HG02938 (cell line): ENCODE measurements at regions not wholly inside any gene's neighbourhood (a gene's known extent, or its start where the extent isn't known, plus 50 kb on each side); places are given as distances from the start of the nearest gene placed in this dataset.
A peak's percentile ranks its signal among the peaks of the same experiment; 100 is the strongest.
"Not testable (repeated sequence)": the region's sequence is repeated elsewhere in the genome, so short reads cannot be mapped to it uniquely, and the experiment has no call there.

Source experiments
- ATAC-seq: cut with Tn5 transposase; IDR thresholded peaks from one replicate; pipeline ENCODE4 v1.9.1; 2021; ENCODE audit warnings: mild to moderate bottlenecking, moderate library complexity; ENCODE audit not compliant: unreplicated experiment

DNA sequence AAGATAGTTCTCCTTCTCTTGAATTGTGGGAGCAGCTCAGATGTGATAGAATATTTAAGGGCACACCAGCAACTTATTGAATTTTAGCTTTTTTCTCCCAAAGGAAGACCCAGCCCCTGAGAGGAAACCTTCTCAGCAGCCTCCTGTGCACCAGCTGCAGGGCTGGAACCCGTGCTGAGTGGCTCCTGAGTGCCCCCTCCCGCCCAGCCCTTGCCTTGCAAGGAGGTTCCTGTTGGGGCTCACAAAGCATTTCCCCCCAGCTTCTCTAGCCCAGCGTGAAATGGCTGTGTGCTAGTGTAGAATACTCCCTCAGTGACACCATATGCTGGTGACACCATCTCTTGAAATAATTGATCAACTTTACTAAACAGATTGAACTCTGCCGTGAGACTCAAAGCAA is 1180.1 kb downstream of the TMEM121 start:
- not testable (repeated sequence) for ATAC-seq

DNA sequence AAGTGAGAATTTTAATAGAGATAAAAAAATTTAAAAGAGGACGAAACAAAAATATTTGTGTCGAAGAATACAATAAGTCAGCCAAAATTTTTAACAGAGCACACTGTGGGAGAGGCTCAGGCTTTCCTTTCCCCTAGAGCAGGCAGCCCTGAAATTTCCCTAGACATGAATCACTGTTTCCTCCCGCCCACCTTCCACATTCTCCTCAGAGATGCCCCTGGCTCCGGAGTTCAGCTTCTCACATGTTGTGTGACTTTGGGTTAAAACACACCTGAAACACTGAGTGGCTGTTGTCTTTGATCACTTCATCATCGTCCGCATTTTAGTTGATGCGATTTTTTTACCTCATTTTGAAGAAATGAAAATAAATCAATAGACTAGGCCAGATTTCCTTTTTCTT is 1183.8 kb downstream of the TMEM121 start:
- ATAC-seq, result not testable (repeated sequence)

DNA sequence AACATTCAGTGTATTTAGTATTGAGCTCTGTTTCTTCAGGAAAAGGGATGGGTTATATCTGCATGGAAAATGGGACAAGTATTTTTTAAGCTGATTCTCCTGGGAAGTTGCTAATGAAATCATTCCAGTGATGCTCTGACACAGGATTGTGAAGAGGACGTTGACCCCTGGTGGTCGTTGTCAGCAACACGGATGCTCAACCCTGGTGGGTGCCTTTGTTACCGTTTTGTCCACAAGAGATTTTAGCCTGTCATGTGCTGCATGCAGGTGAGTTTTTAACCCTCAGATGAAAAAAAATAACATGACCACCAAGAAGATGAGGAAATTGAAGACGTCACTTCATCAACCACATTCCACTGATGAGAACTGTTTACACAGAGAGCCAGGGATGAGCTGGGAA is 1186.1 kb downstream of the TMEM121 start:
- not testable (repeated sequence) for ATAC-seq

DNA sequence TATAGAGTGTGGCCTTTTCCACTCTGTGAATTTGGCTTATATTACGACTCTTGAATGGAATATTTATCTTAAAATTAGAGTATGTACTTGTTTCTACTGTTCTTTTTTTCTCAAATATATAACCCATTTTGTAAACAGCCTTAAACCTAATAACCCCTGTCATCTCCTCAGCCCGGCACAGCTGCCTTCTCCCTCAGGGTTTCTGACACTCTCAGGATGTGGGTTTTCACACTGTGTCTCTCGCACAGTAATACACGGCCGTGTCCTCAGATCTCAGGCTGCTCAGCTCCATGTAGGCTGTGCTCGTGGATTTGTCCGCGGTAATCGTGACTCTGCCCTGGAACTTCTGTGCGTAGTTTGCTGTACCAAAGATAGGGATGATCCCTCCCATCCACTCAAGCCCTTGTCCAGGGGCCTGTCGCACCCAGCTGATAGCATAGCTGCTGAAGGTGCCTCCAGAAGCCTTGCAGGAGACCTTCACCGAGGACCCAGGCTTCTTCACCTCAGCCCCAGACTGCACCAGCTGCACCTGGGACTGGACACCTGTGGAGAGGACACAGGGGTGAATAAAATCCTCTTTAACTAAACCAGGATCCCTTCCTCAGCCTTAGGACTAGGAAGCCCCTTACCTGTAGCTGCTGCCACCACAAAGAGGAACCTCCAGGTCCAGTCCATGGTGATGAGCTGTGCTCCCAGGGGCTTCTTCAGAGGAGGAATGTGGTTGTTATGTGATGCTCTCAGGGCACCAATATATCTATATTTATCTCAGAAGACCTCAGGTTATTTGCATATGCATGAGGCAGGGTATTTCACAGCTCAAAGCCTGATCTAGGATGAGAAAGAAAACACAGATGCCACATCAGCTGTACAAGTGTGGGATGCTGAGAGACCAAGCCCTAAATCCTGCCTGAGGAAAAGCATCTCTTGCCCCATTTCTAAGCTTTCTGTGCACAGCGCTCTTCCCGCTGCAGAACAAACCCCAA is 1188.4 kb downstream of the TMEM121 start:
- ATAC-seq, result peak; percentile 70

DNA sequence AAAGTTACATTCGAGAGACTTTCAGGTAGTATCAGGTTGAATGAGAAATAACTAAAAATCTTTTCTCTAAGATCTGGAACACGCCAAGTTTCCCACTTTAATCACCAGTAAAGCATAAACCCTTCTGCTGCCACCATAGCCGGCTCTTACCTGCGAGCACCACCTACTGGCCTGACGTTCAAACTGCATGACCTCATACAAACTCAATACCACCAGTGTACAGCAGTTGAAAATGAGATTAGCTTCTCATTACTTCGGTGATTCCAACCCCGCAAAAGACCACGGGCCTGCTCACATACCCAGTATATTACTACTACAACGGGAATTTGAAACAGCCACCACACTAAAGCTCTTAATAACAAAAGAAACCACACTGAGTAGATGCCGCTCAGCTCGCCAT is 1191.2 kb downstream of the TMEM121 start:
- peak; percentile 56 for ATAC-seq

DNA sequence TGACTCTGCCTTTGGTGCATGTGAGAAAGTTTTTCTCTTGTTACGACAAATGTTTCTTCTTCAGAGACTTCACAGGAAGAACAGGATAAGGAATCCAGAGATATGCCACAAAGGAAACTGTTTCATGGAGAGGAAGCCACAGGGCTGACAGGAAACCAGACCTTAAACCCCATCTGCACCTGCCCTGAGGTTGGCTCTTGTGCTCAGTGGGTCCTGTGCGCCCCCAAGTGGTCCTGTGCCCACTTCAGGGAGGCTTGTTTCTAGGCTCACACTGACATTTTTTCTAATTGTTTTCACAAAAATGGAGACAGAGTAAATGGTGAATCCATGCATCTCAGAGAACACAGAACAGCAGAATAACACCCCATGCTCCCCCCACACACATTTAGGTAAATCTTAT is 1193.5 kb downstream of the TMEM121 start:
- not testable (repeated sequence) for ATAC-seq

DNA sequence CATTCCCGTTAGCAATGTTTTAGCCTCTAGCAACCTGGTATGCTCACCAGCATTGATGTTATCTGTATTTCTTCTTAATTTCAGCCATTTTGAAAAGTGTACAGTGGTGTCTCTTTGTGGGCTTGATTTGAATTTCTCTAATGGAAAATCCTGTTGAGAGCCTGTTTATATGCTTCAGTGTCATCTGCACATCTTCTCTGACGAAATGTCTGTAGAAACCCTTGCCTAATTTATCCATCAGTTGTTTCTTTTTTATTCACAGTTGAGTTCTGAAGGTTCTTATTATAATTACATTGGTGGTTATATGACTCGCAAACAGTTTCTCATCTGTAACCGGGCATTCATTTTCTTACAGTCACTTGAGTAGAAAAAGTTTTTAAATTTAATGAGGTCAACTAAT is 1195.5 kb downstream of the TMEM121 start:
- ATAC-seq, result not testable (repeated sequence)

DNA sequence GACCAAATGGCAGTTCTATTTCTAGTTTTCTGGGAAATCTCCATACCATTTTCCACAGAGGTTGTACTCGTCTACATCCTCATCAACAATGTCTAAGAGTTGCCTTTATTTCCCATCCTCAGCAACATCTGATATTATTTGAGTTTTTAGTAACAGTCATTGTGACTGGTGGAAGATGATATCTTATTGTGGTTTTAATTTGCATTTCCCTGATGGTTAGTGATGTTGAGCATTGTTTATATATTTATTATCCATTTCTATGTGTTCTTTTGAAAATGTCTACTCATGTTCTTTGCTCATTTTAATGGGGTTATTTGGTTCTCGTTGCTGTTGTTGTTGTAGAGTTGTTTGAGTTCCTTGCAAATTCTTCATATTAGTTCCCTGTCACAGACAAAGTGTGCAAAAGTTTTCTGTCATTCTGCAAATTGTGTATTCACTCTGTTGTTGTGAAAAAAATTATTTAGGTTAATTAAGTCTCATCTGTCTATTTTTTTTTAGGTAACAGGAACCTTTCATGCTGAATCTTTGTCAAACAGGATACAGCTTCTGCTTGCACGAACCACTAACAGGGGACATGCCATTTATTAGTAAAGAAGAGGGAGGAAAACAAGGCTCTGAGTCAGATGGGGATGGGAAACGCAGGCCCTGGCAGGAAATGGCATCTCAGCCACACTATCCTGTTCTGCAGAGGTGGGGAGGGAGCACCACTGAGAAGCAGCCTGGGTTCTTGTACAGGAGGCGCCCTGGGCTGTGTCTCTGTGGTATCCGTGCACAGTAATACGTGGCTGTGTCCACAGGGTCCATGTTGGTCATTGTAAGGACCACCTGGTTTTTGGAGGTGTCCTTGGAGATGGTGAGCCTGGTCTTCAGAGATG is 1196.7 kb downstream of the TMEM121 start:
- not testable (repeated sequence) for ATAC-seq

DNA sequence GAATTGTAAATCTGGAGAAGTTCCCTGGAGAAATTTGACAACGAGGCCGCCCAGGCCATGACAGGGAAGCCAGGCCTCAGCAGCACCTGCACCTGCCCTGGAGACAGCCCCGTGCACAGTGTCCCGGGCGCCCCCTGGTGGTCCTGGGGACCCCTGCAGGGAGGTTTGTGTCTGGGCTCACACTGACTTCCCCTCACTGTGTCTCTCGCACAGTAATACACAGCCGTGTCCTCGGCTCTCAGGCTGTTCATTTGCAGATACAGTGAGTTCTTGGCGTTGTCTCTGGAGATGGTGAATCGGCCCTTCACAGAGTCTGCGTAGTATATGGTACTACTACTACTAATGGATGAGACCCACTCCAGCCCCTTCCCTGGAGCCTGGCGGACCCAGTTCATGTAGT is 1201.6 kb downstream of the TMEM121 start:
- not testable (repeated sequence) for ATAC-seq

DNA sequence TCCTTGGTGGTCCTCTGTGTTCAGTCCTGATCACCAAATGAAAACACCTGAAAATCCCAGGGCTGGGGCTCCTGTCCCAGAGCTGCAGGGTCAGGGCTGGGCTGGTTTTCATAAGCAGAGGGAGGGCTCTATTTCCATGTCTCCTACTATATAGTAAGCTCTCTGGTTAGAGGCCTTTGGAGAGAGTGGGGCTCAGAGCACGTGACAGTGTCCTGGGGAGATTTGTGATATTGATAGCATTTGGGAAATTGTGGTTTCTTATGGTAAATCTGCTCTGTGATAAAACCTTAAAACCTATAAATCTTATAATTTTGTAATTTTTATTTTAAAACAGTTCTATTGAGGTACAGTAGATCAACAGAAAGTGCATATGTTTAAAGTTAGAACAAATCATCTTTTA is 1202.2 kb downstream of the TMEM121 start:
- ATAC-seq, result no peak

DNA sequence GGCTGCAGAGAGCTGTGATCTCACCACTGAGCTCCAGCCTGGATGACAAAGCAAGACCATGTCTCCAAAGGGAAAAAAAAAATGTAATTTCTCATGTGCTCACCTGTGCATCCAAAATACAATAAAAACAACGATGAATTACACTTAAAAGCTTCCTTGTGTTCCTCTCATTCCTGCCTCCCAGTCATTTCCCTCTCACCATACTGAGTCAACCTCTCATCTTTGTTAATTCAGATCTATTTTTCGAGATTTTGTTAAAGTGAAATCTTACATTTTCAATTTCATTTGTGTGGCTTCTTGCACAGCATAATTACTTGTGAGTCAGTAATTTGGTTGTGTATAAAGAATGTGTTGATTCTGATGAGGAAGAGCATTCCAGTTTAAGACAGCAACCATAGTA is 1203.2 kb downstream of the TMEM121 start:
- no peak for ATAC-seq

DNA sequence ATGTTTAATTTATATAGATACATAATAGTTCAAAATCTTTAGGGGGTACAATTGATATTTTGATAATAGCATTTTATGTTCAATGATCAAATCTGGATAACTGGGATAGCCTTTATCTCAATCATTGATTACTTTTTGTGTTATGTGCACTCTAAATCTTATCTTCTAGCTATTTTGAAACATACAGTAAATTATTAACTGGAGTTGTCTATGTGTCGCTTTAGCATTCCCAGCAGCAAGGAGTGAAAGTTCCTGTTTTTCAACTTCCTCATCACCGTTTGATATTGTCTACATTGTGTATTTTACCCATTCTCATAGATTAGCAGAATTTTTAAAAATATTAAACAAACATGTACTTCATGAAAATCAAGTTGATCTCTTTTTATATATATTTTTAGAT is 1207.4 kb downstream of the TMEM121 start:
- ATAC-seq, result no peak

DNA sequence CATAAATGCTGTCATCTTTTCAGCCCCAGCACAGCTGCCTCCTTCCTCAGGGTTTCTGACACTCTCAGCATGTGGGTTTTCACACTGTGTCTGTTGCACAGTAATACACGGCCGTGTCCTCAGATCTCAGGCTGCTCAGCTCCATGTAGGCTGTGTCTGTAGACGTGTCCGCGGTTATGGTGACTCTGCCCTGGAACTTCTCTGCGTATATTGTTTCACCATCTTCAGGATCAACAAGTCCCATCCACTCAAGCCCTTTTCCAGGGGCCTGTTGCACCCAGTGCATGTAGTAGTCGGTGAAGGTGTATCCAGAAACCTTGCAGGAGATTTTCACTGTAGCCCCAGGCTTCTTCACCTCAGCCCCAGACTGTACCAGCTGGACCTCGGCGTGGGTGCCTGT is 1210.6 kb downstream of the TMEM121 start:
- no peak for ATAC-seq

DNA sequence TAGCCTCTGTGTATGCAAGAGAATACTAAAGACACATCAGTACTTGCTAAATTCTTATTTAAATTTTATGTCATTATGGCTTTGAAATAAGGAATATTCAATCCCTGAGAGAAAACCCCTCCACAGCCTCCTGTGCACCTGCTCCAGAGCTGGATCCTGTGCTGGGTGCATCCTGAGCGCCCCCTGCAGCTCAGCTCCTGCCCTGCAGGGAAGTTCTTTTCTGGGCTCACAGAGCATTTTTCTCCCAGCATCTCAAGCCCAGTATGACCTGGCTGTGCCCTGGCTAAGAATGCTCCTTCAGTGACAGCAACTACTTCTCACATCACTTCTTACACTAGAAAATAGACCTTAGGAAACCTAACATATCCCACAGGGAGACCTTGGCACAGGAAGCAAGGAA is 1211.7 kb downstream of the TMEM121 start:
- ATAC-seq, result no peak

DNA sequence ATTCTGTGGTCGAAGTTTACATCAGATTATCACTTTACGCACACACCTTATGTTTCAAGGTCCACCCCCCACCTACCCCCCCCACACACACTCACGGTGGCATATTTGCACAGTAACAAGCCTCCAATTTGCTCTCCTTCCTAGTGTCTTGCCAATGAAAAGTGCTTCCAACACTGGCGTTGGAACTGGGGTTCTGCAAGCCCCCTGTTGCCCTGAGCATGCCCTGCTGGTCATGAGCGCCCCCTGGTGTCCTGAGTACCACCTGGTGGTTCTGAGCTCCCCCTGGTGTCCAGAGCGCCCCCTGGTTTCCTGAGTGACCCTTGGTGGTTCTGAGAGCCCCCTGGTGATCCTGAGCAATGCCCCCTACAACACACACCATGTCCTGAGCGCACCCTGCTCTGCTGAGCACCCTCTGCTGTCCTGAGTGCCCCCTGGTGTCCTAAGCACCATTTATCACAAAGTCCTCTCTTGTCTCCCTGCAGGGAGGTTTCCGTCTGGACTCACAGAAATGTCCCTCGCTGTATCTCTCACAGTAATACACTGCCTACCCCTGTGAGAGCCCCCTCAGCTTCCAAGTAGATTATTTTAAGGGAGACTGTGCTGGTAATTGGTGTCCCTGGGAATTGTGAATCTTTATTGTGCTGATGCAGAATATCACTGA is 1212.3 kb downstream of the TMEM121 start:
- not testable (repeated sequence) for ATAC-seq

DNA sequence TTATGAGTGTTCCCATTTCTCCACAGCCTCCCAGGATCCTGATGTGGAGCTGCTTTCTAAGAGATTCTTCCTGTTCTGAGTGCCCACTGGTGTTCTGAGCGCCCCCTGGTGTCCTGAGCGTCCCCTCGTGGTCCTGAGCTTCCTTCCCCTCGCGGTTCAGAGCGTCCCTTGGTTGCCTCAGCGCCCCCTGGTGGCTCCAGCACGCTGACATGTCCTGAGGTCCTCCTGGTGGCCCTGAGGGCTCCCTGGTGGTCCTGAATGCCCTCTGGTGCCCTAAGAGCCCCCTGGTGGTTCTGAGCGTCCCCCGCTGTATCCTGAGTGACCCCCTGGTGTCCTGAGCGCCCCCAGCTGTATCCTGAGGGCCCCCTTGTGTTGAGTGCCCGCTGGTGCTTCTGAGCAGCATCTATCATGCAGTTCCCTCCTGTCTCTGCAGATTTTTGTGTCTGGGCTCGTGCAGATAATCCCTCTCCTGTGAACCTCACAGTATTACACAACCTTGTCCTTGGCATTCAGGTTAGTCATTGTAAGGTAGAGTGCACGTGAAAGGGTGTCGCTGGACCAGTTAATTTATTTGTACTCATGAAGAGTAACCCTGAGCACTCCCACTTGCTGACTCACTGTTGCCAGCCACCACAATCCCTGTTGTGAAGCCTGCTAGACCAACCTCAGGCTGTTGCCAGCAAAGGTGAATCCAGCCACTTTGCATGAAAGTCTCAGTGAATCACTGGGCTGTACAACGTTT is 1214.9 kb downstream of the TMEM121 start:
- ATAC-seq, result peak; percentile 63

DNA sequence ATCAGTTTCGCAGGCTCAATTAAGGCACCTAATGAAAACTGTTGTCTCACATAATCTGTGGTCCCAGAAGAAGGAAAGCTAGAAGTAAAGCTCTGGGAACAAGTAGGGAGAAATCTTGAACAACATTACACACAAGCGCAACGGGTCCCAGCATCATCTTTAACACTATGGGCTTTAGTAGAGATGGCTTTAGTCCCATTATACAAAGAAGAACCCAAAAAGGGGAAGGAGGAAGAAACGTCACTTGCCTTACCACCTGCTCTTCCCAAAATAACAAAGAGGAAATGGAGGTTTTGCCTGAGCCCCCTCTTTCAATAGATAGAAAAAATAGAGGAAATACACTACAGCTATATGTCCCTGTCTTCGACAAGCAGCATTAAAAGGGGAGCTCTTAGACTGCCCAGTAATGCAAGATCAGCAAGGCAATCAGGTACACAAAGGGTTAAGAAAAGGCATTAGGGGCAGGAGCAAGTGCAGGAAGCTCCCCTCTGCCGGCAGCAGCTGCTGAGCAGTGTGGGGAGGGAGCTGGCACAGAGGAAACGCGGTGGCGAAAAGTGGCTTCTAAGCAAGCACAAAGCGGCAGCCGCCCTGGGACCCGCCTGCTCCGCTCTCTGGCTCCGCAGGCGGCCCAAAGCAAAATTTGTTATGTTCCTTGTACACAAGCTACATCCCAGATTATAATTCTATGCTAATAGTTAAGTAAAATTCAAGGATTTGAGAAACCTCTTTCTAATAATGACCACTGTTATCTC is 1218.8 kb downstream of the TMEM121 start:
- ATAC-seq, result not testable (repeated sequence)

DNA sequence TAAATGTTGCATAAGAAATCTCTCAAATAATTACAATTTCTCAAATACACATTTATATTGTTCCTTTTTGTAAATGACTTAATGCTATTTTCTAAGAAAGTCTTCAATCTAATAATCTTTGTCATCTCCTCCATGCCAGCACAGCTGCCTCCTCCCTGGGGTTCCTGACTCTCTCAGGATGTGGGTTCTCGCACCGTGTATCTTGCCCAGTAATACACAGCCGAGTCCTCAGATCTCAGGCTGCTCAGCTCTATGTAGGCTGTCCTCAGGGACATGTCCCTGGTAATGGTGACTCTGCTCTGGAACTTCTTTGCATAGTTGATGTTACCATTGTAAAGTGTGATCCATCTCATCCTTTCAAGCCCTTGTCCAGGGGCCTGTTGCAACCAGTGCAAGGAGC is 1223.7 kb downstream of the TMEM121 start:
- ATAC-seq, result not testable (repeated sequence)

DNA sequence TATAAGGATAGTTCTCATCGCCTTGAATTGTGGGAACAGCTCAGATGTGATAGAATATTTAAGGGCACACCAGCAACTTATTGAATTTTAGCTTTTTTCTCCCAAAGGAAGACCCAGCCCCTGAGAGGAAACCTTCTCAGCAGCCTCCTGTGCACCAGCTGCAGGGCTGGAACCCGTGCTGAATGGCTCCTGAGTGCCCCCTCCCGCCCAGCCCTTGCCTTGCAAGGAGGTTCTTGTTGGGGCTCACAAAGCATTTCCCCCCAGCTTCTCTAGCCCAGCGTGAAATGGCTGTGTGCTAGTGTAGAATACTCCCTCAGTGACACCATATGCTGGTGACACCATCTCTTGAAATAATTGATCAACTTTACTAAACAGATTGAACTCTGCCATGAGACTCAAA is 1227.4 kb downstream of the TMEM121 start:
- ATAC-seq, result not testable (repeated sequence)

DNA sequence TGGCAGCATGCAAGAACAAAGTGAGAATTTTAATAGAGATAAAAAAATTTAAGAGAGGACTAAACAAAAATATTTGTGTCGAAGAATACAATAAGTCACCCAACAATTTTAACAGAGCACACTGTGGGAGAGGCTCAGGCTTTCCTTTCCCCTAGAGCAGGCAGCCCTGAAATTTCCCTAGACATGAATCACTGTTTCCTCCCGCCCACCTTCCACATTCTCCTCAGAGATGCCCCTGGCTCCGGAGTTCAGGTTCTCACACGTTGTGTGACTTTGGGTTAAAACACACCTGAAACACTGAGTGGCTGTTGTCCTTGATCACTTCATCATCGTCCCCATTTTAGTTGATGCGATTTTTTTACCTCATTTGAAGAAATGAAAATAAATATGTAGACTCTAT is 1231.1 kb downstream of the TMEM121 start:
- not testable (repeated sequence) for ATAC-seq
